Nephron progenitor cell (in vitro differentiated cells): ENCODE measurements at regions not wholly inside any gene's neighbourhood (a gene's known extent, or its start where the extent isn't known, plus 50 kb on each side); places are given as distances from the start of the nearest gene placed in this dataset.

Experiments used
- DNase-seq: peaks from one replicate; pipeline ENCODE4 v3.0.0; 2021
- H3K27ac Mint-ChIP-seq: 2 replicates; pipeline ENCODE4 v1.8.0; 2021; ENCODE audit warnings: mild to moderate bottlenecking, moderate library complexity, mixed read lengths
- H3K27me3 Mint-ChIP-seq: 2 replicates; pipeline ENCODE4 v1.8.0; 2021; ENCODE audit warnings: mild to moderate bottlenecking, low read depth, mixed read lengths; ENCODE audit not compliant: poor library complexity
- H3K36me3 Mint-ChIP-seq: 2 replicates; pipeline ENCODE4 v1.8.0; 2021; ENCODE audit warnings: low read depth, mixed read lengths
- H3K4me1 Mint-ChIP-seq: 2 replicates; pipeline ENCODE4 v1.8.0; 2021; ENCODE audit warnings: mixed read lengths
- H3K4me3 Mint-ChIP-seq: 2 replicates; pipeline ENCODE4 v1.8.0; 2021; ENCODE audit warnings: mild to moderate bottlenecking, moderate library complexity, mixed read lengths
- H3K9me3 Mint-ChIP-seq: 2 replicates; pipeline ENCODE4 v1.8.0; 2021; ENCODE audit warnings: mild to moderate bottlenecking, moderate library complexity, mixed read lengths
- CTCF ChIP-seq: fragments of 200-600 bp; sonication (generic); IDR thresholded peaks from 2 replicates; pipeline ENCODE4 v1.5.0; 2021; ENCODE audit warnings: antibody characterized with exemption

GRCh38 chr1:47703981-47704596 lies 266.2 kb downstream of the FOXD2 start:
- Mint-ChIP-seq H3K4me1 (peaks cover 73% of the 10 kb centered on the region), H3K9me3 (no peaks in the 10 kb centered on the region), H3K4me3 (no peak overlapping the region), H3K36me3 (no peaks in the 10 kb centered on the region), H3K27ac (no peak overlapping the region), H3K27me3 (peaks cover 53% of the 10 kb centered on the region)
- DNase-seq: no peak
- TF ChIP-seq CTCF: no peak

- Mint-ChIP-seq H3K9me3 (no peaks in the 10 kb centered on the region), H3K36me3 (no peaks in the 10 kb centered on the region), H3K27me3 (peaks cover 54% of the 10 kb centered on the region), H3K27ac (no peak overlapping the region), H3K4me1 (peaks cover 64% of the 10 kb centered on the region), H3K4me3 (no peak overlapping the region)
- DNase-seq: no peak
- TF ChIP-seq CTCF: no peak
These were observed 267.8 kb downstream of the FOXD2 start for GRCh38 chr1:47705517-47706130.

GRCh38 chr1:47707503-47707902 lies 269.7 kb downstream of the FOXD2 start:
- Mint-ChIP-seq H3K27me3 (peaks cover 66% of the 10 kb centered on the region), H3K4me3 (no peak overlapping the region)

GRCh38 chr1:47708019-47708535 lies 270.2 kb downstream of the FOXD2 start:
- no peak for DNase-seq
- H3K4me3 Mint-ChIP-seq: peak overlapping the region; percentile 77
- peaks cover 71% of the 10 kb centered on the region for H3K27me3 Mint-ChIP-seq
- no peaks in the 10 kb centered on the region for H3K36me3 Mint-ChIP-seq
- no peaks in the 10 kb centered on the region for H3K9me3 Mint-ChIP-seq
- no peak for TF ChIP-seq CTCF
- peaks cover 64% of the 10 kb centered on the region for H3K4me1 Mint-ChIP-seq
- H3K27ac Mint-ChIP-seq: no peak overlapping the region

More at GRCh38 chr1:47707503-47707902, 269.7 kb downstream of the FOXD2 start:
- Mint-ChIP-seq H3K27ac (no peak overlapping the region), H3K36me3 (no peaks in the 10 kb centered on the region), H3K4me1 (peaks cover 64% of the 10 kb centered on the region), H3K9me3 (no peaks in the 10 kb centered on the region)
- no peak for DNase-seq
- TF ChIP-seq CTCF: no peak

- peaks cover 76% of the 10 kb centered on the region for H3K27me3 Mint-ChIP-seq
- peak overlapping the region; percentile 79 for H3K4me3 Mint-ChIP-seq
- H3K36me3 Mint-ChIP-seq: no peaks in the 10 kb centered on the region
These were observed 270.8 kb downstream of the FOXD2 start for GRCh38 chr1:47708658-47709018.

More at GRCh38 chr1:47708658-47709018, 270.8 kb downstream of the FOXD2 start:
- DNase-seq: no peak
- Mint-ChIP-seq H3K27ac (no peak overlapping the region), H3K9me3 (no peaks in the 10 kb centered on the region), H3K4me1 (peaks cover 64% of the 10 kb centered on the region)
- TF ChIP-seq CTCF: no peak
